GM12801 (cell line): ENCODE measurements at regions not wholly inside any gene's neighbourhood (a gene's known extent, or its start where the extent isn't known, plus 50 kb on each side); places are given as distances from the start of the nearest gene placed in this dataset.

ENCODE experiments used
- TF ChIP-seq, protein P1 (sequence below): IDR thresholded peaks from one replicate; pipeline ENCODE4 v1.5.1; 2011; ENCODE audit warnings: control low read depth; ENCODE audit not compliant: insufficient read length; ENCODE audit errors: extremely low read depth

DNA sequence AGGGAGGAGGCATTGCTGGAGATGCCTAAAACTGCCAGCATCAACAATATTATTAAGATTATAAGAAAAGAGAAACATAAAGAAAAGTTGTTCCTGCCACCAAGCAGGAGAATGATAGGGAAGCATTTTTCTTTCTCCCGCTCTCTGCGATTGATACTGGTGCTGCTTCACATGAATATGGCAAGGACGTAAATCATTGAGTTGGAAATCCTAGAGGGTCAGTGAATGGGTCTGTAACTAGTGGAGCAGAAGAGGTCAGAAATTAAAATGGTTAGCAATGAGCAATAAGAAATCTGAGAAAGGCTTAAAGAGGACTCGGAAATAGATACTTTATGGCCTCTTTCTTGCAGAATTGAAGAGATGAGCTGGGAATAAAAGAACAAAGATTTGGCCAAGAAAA, 631.7 kb downstream of the BCL11A start:
- TF ChIP-seq, protein P1, sequence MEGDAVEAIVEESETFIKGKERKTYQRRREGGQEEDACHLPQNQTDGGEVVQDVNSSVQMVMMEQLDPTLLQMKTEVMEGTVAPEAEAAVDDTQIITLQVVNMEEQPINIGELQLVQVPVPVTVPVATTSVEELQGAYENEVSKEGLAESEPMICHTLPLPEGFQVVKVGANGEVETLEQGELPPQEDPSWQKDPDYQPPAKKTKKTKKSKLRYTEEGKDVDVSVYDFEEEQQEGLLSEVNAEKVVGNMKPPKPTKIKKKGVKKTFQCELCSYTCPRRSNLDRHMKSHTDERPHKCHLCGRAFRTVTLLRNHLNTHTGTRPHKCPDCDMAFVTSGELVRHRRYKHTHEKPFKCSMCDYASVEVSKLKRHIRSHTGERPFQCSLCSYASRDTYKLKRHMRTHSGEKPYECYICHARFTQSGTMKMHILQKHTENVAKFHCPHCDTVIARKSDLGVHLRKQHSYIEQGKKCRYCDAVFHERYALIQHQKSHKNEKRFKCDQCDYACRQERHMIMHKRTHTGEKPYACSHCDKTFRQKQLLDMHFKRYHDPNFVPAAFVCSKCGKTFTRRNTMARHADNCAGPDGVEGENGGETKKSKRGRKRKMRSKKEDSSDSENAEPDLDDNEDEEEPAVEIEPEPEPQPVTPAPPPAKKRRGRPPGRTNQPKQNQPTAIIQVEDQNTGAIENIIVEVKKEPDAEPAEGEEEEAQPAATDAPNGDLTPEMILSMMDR, result no peak

- TF ChIP-seq, protein P1, result no peak
These were observed 632.5 kb downstream of the BCL11A start for GRCh38 chr2:59920961-59921360.

DNA sequence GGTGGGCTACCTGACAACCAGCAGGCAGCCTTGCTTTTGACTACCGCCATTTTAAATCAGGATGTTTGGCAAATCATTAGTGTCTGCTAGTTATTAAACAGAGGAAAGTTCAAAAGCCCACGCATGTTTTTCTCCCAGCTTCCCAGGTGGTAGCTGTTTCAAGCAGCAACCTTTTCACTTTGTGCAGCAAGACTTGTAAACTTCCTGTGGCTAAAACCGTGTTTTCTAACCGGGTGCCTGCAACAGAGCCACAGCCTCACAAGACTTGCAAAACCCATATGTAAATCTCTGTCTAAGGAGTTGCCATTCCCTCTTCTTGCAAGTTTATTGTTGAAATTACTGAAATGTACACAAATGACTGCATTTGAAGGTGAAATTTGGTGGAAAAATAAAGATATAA, 633.1 kb downstream of the BCL11A start:
- TF ChIP-seq, protein P1, result no peak

DNA sequence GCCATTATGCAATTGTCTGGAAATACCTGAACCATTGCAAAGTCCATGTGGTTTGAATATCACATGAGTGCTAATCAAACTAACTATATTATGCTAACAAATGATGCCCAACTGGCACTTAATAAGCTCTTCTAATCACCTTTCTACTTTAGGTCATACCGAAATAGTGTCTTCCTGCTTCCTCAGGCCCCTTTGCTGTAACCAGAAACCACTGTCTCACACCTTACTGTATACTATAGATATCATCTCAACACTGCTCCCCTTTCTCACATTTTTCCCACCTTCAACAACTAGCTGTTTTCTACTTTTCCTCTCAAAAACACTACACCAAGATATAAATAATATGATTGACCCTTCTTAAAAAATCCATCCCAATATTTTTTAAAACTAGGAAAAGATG, 633.9 kb downstream of the BCL11A start:
- TF ChIP-seq, protein P1, result no peak

DNA sequence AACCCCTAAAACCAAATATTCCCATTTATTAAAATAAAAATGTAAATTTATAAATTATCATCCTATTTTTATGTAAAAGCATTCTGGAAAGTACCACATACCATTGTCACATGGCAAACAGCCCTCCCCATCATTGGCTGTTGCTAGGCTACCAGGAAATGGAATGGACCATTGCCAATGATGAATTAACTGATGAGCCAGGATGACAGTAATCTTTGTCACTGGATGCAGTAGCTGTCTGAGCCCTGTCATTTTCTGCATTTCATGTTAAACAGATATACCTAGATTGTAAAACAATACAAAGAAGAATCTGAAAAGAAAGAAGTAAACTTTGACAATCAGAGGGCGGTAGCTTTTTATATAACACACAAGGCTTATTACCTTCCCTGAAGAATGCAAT, 641.4 kb downstream of the BCL11A start:
- TF ChIP-seq, protein P1, result no peak

DNA sequence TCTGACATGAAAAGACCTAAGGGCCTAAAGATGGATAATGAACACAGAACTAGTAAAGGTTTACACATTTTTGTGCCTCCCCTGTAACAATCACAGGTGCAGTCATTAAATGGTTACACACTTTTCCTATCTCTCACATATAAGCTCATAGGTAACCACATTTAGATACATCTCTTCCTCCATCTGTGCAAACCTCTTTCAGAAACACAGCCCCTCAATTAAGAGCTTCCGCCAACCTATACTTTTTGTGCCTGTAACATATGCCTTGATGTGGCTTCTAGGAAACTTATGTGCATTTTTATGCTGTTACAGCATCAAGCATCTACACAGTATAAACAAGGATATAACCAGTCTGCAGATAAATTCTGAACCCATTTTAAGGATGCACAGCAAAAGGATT, 643.3 kb downstream of the BCL11A start:
- TF ChIP-seq, protein P1, result no peak

DNA sequence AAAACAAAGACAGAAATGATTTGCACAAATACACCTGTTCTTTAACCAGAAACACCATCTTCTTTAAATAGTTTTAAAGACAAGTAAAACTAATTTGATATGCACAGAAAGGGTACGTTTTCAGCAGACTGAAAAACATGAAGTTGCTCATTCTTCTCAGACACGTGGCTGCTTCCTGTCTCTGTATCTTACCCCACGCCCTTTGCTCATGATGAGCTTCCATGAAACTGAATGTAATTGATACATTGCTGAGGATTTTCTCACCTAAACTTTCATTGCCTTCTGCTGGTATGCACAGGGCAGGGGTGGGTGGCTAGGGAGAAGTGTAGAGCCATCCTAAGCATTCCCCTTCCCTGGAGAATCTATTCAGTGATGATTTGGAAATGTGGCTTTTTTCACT, 644.3 kb downstream of the BCL11A start:
- TF ChIP-seq, protein P1, result no peak

- TF ChIP-seq, protein P1, result no peak
These were observed 647.7 kb downstream of the BCL11A start for GRCh38 chr2:59905731-59906130.
